H1 (cell line): ENCODE measurements at regions not wholly inside any gene's neighbourhood (a gene's known extent, or its start where the extent isn't known, plus 50 kb on each side); places are given as distances from the start of the nearest gene placed in this dataset.
A peak's percentile ranks its signal among the peaks of the same experiment; 100 is the strongest.

Experiments
- CTCF ChIA-PET: fragments of 300-600 bp; sonication (Branson Sonifier 250); formaldehyde crosslinking; loops from one replicate; lab custom pipeline; 2021; ENCODE audit not compliant: partially characterized antibody; lab: Charles Lee
- POLR2A ChIA-PET: fragments of 300-600 bp; sonication (Branson Sonifier 250); formaldehyde crosslinking; loops from one replicate; lab custom pipeline; 2021; ENCODE audit warnings: inconsistent platforms; ENCODE audit not compliant: partially characterized antibody; lab: Charles Lee
- DNase-seq, 2 experiments: peaks; one replicate each; pipeline versions ENCODE4 v3.0.0 to v3.0.0-alpha.2; 2010 to 2022; ENCODE audit warnings: low spot score in 2 of 2, low read depth in 1 of 2, mixed read lengths in 1 of 2
- FAIRE-seq: peaks from 2 replicates; lab custom pipeline; 2011; peaks lifted over from hg19 to GRCh38; lab: Jason Lieb, UNC
- H2AFZ ChIP-seq: 2 replicates; pipeline ENCODE4 v1.8.1; 2012; ENCODE audit warnings: low read length, inconsistent platforms
- H2AK5ac ChIP-seq: 2 replicates; pipeline ENCODE4 v1.6.1; 2013; ENCODE audit warnings: low read depth, low read length
- H2BK120ac ChIP-seq: replicated peaks from 2 replicates; pipeline ENCODE3; 2013; ENCODE audit warnings: low read depth, low read length, inconsistent platforms
- H2BK12ac ChIP-seq: 2 replicates; pipeline ENCODE4 v1.6.1; 2013; ENCODE audit warnings: low read depth, low read length
- H2BK15ac ChIP-seq: 2 replicates; pipeline ENCODE4 v1.6.1; 2013; ENCODE audit warnings: low read length
- H2BK20ac ChIP-seq: 2 replicates; pipeline ENCODE4 v1.6.1; 2013; ENCODE audit warnings: low read length
- H2BK5ac ChIP-seq: 2 replicates; pipeline ENCODE4 v1.6.1; 2013; ENCODE audit warnings: low read depth, low read length
- H3K14ac ChIP-seq: 2 replicates; pipeline ENCODE4 v1.6.1; 2013; ENCODE audit warnings: inconsistent platforms; ENCODE audit not compliant: insufficient read length
- H3K18ac ChIP-seq: 2 replicates; pipeline ENCODE4 v1.6.1; 2013; ENCODE audit warnings: low read length; ENCODE audit errors: extremely low read depth
- H3K23ac ChIP-seq: 2 replicates; pipeline ENCODE4 v1.6.1; 2013; ENCODE audit warnings: inconsistent platforms; ENCODE audit not compliant: insufficient read length
- H3K23me2 ChIP-seq: 2 replicates; pipeline ENCODE4 v1.6.1; 2013; ENCODE audit warnings: low read depth, low read length
- H3K27ac ChIP-seq: 2 replicates; pipeline ENCODE4 v1.6.1; 2011; ENCODE audit warnings: low read depth, low read length, inconsistent platforms
- H3K27me3 ChIP-seq, 4 experiments: replicated peaks in 1 of 4; 1 replicate in 1 of 4; 2 replicates in 3 of 4; pipeline versions ENCODE4 v1.6.1 to v1.8.1; 2011 to 2013; ENCODE audit warnings: low read length in 3 of 4, mild to moderate bottlenecking in 3 of 4, inconsistent platforms in 2 of 4, mixed read lengths in 2 of 4, moderate library complexity in 1 of 4; ENCODE audit not compliant: control insufficient read depth in 3 of 4, insufficient read depth in 3 of 4; ENCODE audit errors: extremely low read depth in 1 of 4
- H3K36me3 ChIP-seq, 4 experiments: 2 replicates each; pipeline versions ENCODE4 v1.6.1 to v1.8.1; 2011 to 2013; ENCODE audit warnings: mild to moderate bottlenecking in 4 of 4, low read length in 3 of 4, moderate library complexity in 2 of 4, control low read depth in 1 of 4, inconsistent platforms in 1 of 4; ENCODE audit not compliant: insufficient read depth in 4 of 4, control insufficient read depth in 2 of 4
- H3K4ac ChIP-seq: replicated peaks from 2 replicates; pipeline ENCODE3; 2013; ENCODE audit warnings: low read length, low read depth, mixed read lengths, inconsistent platforms; ENCODE audit not compliant: insufficient read length
- H3K4me1 ChIP-seq, 4 experiments: replicated peaks in 1 of 4; 1 replicate in 1 of 4; 2 replicates in 3 of 4; pipeline versions ENCODE4 v1.6.1 to v1.8.1; 2011 to 2013; ENCODE audit warnings: low read length in 3 of 4, inconsistent platforms in 2 of 4, mixed read lengths in 1 of 4; ENCODE audit not compliant: insufficient read depth in 4 of 4, control insufficient read depth in 3 of 4
- H3K4me2 ChIP-seq, 2 experiments: 2 replicates each; pipeline versions ENCODE4 v1.6.1 to v1.8.1; 2011 to 2013; ENCODE audit warnings: low read depth in 2 of 2, low read length in 2 of 2, control low read depth in 1 of 2, inconsistent platforms in 1 of 2, mild to moderate bottlenecking in 1 of 2; ENCODE audit not compliant: insufficient read depth in 1 of 2
- H3K4me3 ChIP-seq, 4 experiments: fragments of 200-600, 300-600 bp in 1 of 4; sonication (generic), shearing (Covaris generic), sonication (Bioruptor Twin) in 1 of 4; 2 replicates each; pipeline versions ENCODE4 v1.5.1 to v1.8.1; 2011 to 2016; ENCODE audit warnings: low read length in 4 of 4, low read depth in 3 of 4, control low read depth in 2 of 4, inconsistent platforms in 2 of 4, mild to moderate bottlenecking in 2 of 4, mixed read lengths in 1 of 4, moderate library complexity in 1 of 4; ENCODE audit not compliant: insufficient read depth in 2 of 4; ENCODE audit errors: extremely low read depth in 1 of 4
- H3K56ac ChIP-seq: replicated peaks from 2 replicates; pipeline ENCODE3; 2013; ENCODE audit warnings: low read depth, mild to moderate bottlenecking, mixed read lengths, low read length, inconsistent platforms; ENCODE audit not compliant: insufficient read length
- H3K79me1 ChIP-seq: 2 replicates; pipeline ENCODE4 v1.6.1; 2013; ENCODE audit warnings: low read depth, low read length, control low read depth
- H3K79me2 ChIP-seq, 2 experiments: 2 replicates each; pipeline versions ENCODE4 v1.6.1 to v1.8.1; 2012 to 2013; ENCODE audit warnings: low read length in 2 of 2, mild to moderate bottlenecking in 2 of 2, inconsistent platforms in 1 of 2; ENCODE audit not compliant: insufficient read depth in 2 of 2, control insufficient read depth in 1 of 2
- H3K9ac ChIP-seq, 4 experiments: replicated peaks in 1 of 4; 1 replicate in 1 of 4; 2 replicates in 3 of 4; pipeline versions ENCODE4 v1.6.1 to v1.8.1; 2011 to 2013; ENCODE audit warnings: low read depth in 3 of 4, low read length in 3 of 4, control low read depth in 2 of 4, mild to moderate bottlenecking in 2 of 4, moderate library complexity in 2 of 4, inconsistent platforms in 1 of 4; ENCODE audit errors: extremely low read depth in 1 of 4
- H3K9me3 ChIP-seq, 2 experiments: 2 replicates each; pipeline versions ENCODE4 v1.6.1 to v1.8.1; 2012 to 2013; ENCODE audit warnings: mild to moderate bottlenecking in 2 of 2, moderate library complexity in 2 of 2, control low read depth in 1 of 2, inconsistent platforms in 1 of 2, low read depth in 1 of 2, low read length in 1 of 2, mixed read lengths in 1 of 2; ENCODE audit not compliant: insufficient read depth in 2 of 2
- H4K20me1 ChIP-seq, 2 experiments: replicated peaks in 1 of 2; 2 replicates each; pipeline versions ENCODE3 to v1.8.1; 2011 to 2013; ENCODE audit warnings: inconsistent platforms in 2 of 2, low read length in 2 of 2, mild to moderate bottlenecking in 1 of 2; ENCODE audit not compliant: insufficient read depth in 2 of 2, control insufficient read depth in 1 of 2
- H4K5ac ChIP-seq: 2 replicates; pipeline ENCODE4 v1.6.1; 2013; ENCODE audit warnings: low read length, low read depth, mixed read lengths, inconsistent platforms; ENCODE audit not compliant: insufficient read length
- H4K8ac ChIP-seq: 2 replicates; pipeline ENCODE4 v1.8.0; 2013; ENCODE audit warnings: mild to moderate bottlenecking, moderate library complexity, low read length, inconsistent platforms; ENCODE audit not compliant: insufficient read depth; ENCODE audit errors: extremely low read depth
- H4K91ac ChIP-seq: replicated peaks from 2 replicates; pipeline ENCODE3; 2013; ENCODE audit warnings: low read length, mixed read lengths, inconsistent platforms; ENCODE audit not compliant: insufficient read length
- BACH1 ChIP-seq: IDR thresholded peaks from 2 replicates; pipeline ENCODE4 v1.6.1; 2012; ENCODE audit warnings: low read length, improper control_type of control experiment
- CEBPB ChIP-seq: IDR thresholded peaks from 2 replicates; pipeline ENCODE4 v1.6.1; 2012; ENCODE audit warnings: low read depth, low read length
- MAX ChIP-seq: IDR thresholded peaks from 2 replicates; pipeline ENCODE4 v1.6.1; 2012; ENCODE audit warnings: inconsistent platforms
- PHF8 ChIP-seq: fragments of 200-600 bp; sonication (generic); conservative IDR thresholded peaks from 2 replicates; pipeline ENCODE4 v1.7.1; 2012; ENCODE audit warnings: low read depth, mild to moderate bottlenecking, inconsistent platforms, low read length, moderate library complexity
- POU5F1 ChIP-seq: IDR thresholded peaks from 2 replicates; pipeline ENCODE4 v1.6.1; 2011; ENCODE audit warnings: low read depth, mild to moderate bottlenecking, low read length, moderate library complexity
- SRF ChIP-seq: IDR thresholded peaks from 2 replicates; pipeline ENCODE4 v1.6.1; 2011; ENCODE audit warnings: mild to moderate bottlenecking, low read depth, low read length, moderate library complexity
- TCF12 ChIP-seq: IDR thresholded peaks from 2 replicates; pipeline ENCODE4 v1.6.1; 2011; ENCODE audit warnings: low read depth, mild to moderate bottlenecking, low read length
- USF2 ChIP-seq: IDR thresholded peaks from 2 replicates; pipeline ENCODE4 v1.6.1; 2011; ENCODE audit warnings: low read length, improper control_type of control experiment
- YY1 ChIP-seq: IDR thresholded peaks from 2 replicates; pipeline ENCODE4 v1.6.1; 2011; ENCODE audit warnings: low read depth, mild to moderate bottlenecking, low read length
- WGBS, 2 experiments: shearing (Covaris generic) in 1 of 2; methylation state at CpG; one replicate each; pipeline versions ENCODE4 v1.1.6 to v1.1.7; 2013 to 2015; ENCODE audit warnings: low lambda C conversion rate in 2 of 2, mixed read lengths in 2 of 2, inconsistent platforms in 1 of 2, low coverage in 1 of 2, missing lambda C conversion rate in 1 of 2; ENCODE audit not compliant: insufficient replicate concordance in 2 of 2, insufficient coverage in 1 of 2, insufficient read length in 1 of 2; ENCODE audit errors: extremely low coverage in 1 of 2, missing lambda C conversion rate in 1 of 2; 5-methylcytosine and 5-hydroxymethylcytosine counted together
- TF ChIP-seq, protein P1 (sequence below): IDR thresholded peaks from 2 replicates; pipeline ENCODE4 v1.6.1; 2011; ENCODE audit warnings: low read depth, mild to moderate bottlenecking, low read length; ENCODE audit not compliant: insufficient read depth

DNA sequence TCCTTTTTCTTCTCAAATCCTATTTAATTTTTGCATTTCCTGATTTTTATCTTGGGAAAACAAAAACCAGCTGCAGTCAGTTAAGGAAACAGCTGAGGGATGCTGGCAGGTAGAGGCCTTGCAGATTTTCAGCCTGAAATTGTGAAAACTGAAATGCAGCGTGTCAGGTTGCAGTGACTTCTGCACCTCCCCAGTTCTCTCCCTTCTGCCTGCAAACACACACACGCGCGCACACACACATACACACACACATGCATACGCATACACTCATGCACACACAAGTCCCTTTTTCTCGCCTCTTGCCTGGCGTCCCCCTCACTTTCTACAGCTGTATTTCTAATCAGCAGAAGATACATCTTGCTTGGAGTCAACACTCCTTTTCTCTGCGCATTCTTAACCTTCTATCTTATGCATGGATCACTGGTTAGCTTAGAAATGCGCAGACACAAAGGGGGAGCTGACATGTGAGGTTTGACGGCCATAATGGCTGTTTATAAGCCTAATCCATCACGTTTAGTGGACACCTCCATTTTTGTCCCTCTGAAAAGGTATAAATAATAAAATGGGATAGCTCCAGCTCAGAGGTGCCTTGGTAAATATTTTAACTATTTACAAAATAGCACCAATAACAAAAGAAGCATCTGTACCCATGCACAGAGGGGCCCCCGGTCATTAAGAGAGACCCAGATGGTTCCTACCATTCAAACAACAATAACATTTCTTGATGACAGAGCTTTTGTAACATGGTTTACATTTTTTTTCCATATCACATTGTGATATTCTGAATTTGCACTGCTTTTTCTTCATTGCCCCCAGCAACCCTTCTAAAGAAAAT, 392.1 kb upstream of the SALL1 start:
- FAIRE-seq: no peak
- Histone ChIP-seq H2BK20ac (peak overlapping the region; percentile 97), H3K56ac (no peak overlapping the region), H2BK15ac (peak overlapping the region; percentile 75), H3K23me2 (no peaks in the 10 kb centered on the region; the same call in 1 of the 2 replicates), H3K27me3 (no peaks in the 10 kb centered on the region), H2AFZ (no peak overlapping the region; the same call in 1 of the 2 replicates), H3K9ac (no peak overlapping the region), H2BK12ac (peak overlapping the region; percentile 94; the same call in 1 of the 2 replicates), H4K8ac (no peak overlapping the region), H3K4me3 (no peak overlapping the region; a peak in 1 of 8 replicates), H3K18ac (peak overlapping the region; percentile 76; the same call in 1 of the 2 replicates), H3K9me3 (no peaks in the 10 kb centered on the region), H4K5ac (no peak overlapping the region), H3K27ac (no peak overlapping the region), H3K36me3 (no peaks in the 10 kb centered on the region), H3K23ac (no peak overlapping the region), H4K20me1 (no peaks in the 10 kb centered on the region), H3K79me1 (no peaks in the 10 kb centered on the region), H3K4me1 (peaks cover 4 to 31% (median 27%) of the 10 kb centered on the region in 4 experiments; a peak in 6 of 7 replicates), H3K4ac (no peak overlapping the region), H2BK5ac (peak overlapping the region; percentile 40; the same call in 1 of the 2 replicates), H2BK120ac (no peak overlapping the region), H2AK5ac (peak overlapping the region; percentile 90), H3K79me2 (no peaks in the 10 kb centered on the region), H3K14ac (no peak overlapping the region), H3K4me2 (peak overlapping the region in 1 of 2 experiments; percentile 52; a peak in 3 of 4 replicates), H4K91ac (peak overlapping the region; percentile 86)
- ChIA-PET POLR2A (interaction anchor here (1.0 kb wide), 1 partner anchor 151 kb away, joined by 4 read pairs; no protein-coding TSS in a partner anchor), CTCF (interaction anchor here (0.6 to 1.1 kb wide), 4 partner anchors 11 to 384 kb away, joined by 3 to 4 read pairs (median 3); no protein-coding TSS in a partner anchor)
- no peak for DNase-seq
- 74% methylated on average over 12 of the region's 12 CpGs; no CpG with 5 or more reads in 1 of the 2 experiments for WGBS, 2 experiments
- TF ChIP-seq YY1 (no peak), POU5F1 (no peak), PHF8 (no peak), SRF (no peak), BACH1 (no peak), MAX (no peak), USF2 (no peak), CEBPB (no peak), TCF12 (no peak)
- TF ChIP-seq, protein P1, sequence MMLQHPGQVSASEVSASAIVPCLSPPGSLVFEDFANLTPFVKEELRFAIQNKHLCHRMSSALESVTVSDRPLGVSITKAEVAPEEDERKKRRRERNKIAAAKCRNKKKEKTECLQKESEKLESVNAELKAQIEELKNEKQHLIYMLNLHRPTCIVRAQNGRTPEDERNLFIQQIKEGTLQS: no peak
